Fibroblast of lung (primary cell): ENCODE measurements at regions not wholly inside any gene's neighbourhood (a gene's known extent, or its start where the extent isn't known, plus 50 kb on each side); places are given as distances from the start of the nearest gene placed in this dataset.

ENCODE experiments used
- CTCF ChIP-seq, 2 donors: IDR thresholded peaks in 1 of 2; conservative IDR thresholded peaks in 1 of 2; 1 replicate in 1 of 2; 2 replicates in 1 of 2; pipeline ENCODE4 v1.5.1; 2011 to 2012; ENCODE audit warnings: low read length in 2 of 2, control low read depth in 1 of 2, inconsistent platforms in 1 of 2, low read depth in 1 of 2, mild to moderate bottlenecking in 1 of 2
- EZH2 ChIP-seq: IDR thresholded peaks from 2 replicates; pipeline ENCODE4 v1.5.1; 2012; ENCODE audit warnings: low read length, control low read depth, mild to moderate bottlenecking; ENCODE audit errors: missing control alignments

- TF ChIP-seq CTCF (conservative IDR thresholded peaks at IDR 0.05 in 1 of 2, IDR thresholded peaks at IDR 0.05 in 1 of 2; ENCODE audit: low read depth in 1 of 2, low read length in 2 of 2), result no peak
- TF ChIP-seq EZH2, result no peak
These were observed 221.0 kb downstream of the EMP1 start for GRCh38 chr12:13417516-13417915.
